Stimulated activated CD8-positive, alpha-beta memory T cell treated with anti-CD3 and anti-CD28 coated beads, Interleukin-2, amount 100 ng/mL, for 48 hours (primary cell): ENCODE measurements at regions not wholly inside any gene's neighbourhood (a gene's known extent, or its start where the extent isn't known, plus 50 kb on each side); places are given as distances from the start of the nearest gene placed in this dataset.
"Not testable (repeated sequence)": the region's sequence is repeated elsewhere in the genome, so short reads cannot be mapped to it uniquely, and the experiment has no call there.

Experiments
- DNase-seq, 2 donors: peaks; one replicate each; pipeline ENCODE4 v3.0.0-alpha.2; 2020; ENCODE audit warnings: low read depth in 2 of 2

- DNase-seq, result no peak
Observed at GRCh38 chr18:2222270-2223185, 348.8 kb downstream of the METTL4 start.

DNA sequence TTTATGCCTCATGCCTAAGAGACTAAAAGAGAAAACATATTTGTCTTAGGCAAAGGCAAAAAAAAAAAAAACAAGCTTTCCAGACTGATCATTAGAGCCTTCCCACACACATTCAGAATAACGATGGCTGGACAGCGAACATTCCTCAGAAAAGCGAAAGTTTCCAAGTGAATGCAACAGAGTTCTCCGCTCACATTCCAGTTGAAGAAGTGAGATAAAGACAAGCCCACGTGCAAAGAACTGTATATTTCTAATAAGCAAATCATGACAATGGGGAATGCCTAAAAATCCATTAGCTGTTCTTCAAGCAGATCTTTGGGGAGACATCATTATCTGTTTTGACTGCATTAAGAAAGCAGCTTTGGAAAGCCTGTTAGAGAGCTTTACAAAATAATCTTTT is 347.9 kb downstream of the METTL4 start:
- no peak for DNase-seq

- no peak for DNase-seq
Observed at GRCh38 chr18:2223849-2224248, 347.5 kb downstream of the METTL4 start.

- no peak for DNase-seq
Observed at GRCh38 chr18:2236232-2236631, 335.1 kb downstream of the METTL4 start.

- DNase-seq, result no peak
Observed at GRCh38 chr18:2237706-2238105, 333.6 kb downstream of the METTL4 start.

DNA sequence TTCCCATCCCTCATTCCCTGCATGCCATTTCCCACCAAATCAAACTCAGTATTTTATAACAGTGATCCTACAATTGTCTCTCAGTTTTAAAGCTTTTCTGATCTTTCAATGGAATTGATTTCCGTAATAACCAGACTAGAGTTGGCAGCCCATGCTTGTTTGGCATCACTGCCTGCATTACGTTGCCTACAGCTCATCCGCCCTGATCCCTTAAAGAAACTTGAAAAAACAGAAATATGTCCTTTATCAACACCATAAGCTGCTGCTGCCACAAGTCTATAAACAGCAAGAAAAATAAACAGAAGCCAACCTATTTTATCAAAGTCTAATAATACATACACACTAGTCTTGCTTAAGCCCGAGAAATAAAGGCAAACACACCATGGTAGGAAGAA is 331.0 kb downstream of the METTL4 start:
- DNase-seq, result no peak

GRCh38 chr18:2244641-2245040 is 326.7 kb downstream of the METTL4 start:
- no peak for DNase-seq

- DNase-seq, result not testable (repeated sequence)
Observed at GRCh38 chr18:2247101-2247500, 324.2 kb downstream of the METTL4 start.

DNA sequence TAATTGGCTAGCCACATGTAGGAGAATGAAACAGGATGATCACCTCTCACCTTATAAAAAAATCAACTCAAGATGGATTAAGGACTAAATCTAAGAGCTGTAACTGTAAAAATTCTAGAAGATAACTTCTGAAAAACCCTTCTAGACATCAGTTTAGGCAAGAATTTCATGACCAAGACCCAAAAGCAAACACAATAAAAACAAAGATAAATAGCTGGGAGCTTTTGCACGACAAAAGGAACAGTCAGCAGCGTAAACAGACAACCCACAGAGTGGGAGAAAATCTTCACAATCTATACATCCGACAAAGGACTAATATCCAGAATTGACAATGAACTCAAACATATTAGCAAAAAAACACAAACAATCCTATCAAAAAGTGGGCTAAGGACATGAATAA is 316.3 kb downstream of the METTL4 start:
- no peak for DNase-seq

GRCh38 chr18:2256577-2256976 is 314.7 kb downstream of the METTL4 start:
- DNase-seq, result no peak

DNA sequence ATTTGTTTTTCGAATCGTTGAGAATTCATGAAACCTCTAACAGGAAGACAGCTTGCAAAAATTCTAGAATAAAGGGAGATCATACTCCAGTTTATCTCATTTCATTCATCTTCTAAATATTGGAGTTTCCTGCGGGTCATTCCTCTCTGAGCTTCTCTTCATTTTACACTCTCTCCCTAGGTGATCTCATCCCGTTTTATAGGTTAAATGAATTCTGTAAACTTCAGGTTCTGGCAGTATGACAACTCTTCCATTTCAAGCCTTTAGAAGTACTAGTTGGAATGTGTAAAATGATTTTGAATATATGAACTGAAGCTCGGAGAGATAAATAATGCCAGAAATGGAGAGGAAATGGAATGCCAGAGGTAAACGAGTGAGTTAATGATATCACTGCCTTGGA is 312.4 kb downstream of the METTL4 start:
- DNase-seq, result no peak

DNA sequence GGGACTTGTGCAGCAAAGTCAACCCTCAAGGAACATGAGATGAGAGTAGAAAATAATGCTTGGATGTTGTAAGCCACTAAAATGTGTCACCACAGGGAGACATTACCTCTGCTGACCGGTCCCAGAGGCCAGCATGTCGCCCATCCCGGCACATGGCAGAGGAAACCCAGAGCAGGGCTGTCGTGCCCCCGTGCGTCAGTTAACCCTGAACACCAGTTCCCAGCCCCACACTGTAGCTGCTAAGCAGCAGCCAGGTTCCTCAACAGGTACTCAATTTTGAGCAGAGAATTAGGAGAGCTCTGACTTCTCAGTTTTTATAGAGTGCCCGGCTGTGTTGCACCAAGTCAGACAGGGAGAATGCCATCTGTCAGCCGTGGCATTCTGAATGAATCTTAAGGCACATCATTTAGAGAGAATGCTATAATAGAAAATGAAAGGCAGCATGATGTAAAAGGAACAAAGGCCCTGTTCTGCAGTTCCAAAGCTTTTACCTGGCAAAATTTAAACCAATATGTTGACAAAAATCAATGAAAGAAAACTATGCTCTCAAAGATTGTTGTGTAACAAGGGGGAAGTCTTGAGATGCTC is 307.9 kb downstream of the METTL4 start:
- no peak for DNase-seq

- no peak for DNase-seq
Observed at GRCh38 chr18:2274613-2275012, 296.7 kb downstream of the METTL4 start.

- no peak for DNase-seq
Observed at GRCh38 chr18:2281086-2281485, 290.2 kb downstream of the METTL4 start.

GRCh38 chr18:2281523-2282199 is 289.6 kb downstream of the METTL4 start:
- DNase-seq, result no peak

- no peak for DNase-seq
Observed at GRCh38 chr18:2293109-2293839, 278.0 kb downstream of the METTL4 start.

DNA sequence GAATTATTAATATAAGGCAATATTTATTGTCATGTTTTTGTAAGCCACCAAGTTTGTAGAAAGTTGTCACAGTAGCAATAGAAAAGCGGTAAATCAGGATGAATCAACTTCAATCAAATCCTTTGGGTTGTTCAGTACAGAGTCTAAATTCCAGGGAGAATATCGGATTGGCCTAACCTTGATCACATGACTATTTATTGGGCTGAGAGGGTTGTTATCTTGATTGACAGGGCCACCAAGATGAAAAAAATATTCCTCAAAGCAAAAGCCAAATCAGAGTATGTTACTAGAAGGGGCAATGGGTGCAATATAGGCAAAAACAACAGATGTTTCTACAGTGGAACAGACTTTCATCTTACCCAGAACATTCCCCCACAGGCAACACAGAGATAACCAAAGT is 270.0 kb downstream of the METTL4 start:
- no peak for DNase-seq

DNA sequence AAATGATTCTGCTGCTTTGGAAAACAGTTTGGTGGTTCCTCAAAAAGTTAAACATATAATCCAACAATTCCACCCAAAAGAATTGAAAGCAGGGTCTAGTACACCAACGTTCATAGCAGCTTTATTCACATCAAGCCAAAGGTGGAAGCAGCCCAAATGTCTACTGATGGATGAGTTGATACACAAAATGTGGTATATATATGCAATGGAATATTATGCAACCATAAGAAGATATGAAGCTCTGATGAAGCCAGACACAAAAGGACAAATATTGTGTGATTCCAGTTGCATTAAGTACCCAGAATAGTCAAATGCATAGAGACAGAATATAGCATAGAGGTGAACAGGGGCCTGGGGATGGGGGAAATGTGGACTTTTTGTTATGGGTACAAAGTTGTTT is 269.3 kb downstream of the METTL4 start:
- DNase-seq, result no peak

DNA sequence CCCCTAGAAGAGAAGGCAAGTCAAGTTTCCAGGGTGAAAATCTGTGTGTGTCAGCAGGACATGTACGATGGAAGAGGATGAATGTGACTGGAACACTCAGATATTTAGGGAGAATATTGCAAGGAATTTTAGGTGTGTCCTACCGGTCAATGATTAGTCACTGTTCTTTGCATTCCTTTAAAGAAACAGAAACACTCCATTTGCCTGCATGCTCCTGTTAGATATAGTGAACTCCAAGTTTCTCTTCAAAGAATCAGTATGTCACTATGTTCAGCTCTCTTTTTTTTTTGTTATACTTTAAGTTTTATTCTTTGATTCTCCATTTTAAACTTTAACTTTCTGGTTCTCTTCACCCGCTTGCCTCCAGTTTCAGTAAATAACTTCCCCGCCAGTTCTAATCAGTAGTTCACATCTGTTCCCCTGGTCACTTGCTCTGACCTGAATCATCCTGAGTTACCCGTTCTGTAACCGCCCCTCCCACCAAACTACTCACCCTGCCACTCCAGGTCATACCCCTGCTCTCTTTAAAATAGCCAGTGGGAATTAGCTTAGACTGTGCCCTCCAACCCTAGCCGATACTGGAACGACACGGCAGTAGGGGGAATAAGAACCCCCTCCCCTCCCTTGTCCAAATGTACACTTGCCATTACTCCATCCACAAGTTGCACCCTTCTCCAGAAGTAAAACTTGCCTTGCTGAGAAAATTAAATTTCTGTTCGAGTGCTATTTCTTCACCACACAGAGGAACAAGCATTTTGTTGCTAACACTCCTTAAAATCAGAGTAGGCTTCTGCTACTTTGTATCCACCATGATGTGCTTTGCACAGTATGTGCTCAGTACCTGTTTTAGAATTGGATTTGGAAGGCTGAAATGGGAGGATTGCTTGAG is 268.4 kb downstream of the METTL4 start:
- DNase-seq, result no peak

DNA sequence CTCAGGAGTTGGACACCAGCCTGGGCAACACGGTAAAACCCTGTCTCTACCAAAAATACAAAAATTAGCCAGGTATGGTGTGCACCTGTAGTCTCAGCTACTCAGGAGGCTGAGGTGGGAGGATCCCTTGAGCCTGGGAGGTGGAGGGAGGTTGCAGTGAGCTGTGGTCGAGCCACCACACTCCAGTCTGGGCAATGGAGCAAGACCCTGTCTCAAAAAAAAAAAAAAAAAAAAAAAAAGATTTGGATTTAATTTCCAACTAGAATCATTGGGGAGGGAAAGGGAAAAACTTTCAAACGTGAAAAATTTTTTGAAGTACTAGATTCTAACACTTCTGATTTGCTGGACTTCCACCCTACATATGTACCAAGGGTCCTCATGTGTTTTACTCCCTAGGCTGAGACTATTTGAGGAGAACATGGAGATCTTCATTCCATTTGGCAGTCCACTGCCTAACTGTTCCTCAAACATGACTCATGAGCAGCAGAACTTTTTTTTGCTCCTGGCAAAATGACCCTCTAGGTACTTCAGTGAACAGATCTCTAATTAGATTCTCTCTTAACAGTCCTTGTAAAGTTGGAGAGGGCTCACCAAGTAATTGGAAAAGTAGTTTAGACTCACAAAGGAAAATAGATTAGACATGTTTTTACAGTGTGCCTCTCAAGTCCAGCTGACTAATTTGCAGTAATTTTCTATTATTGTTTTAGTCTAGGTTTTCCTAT is 267.6 kb downstream of the METTL4 start:
- no peak for DNase-seq
